Heart left ventricle (tissue), 13 donors: ENCODE measurements at regions not wholly inside any gene's neighbourhood (a gene's known extent, or its start where the extent isn't known, plus 50 kb on each side); places are given as distances from the start of the nearest gene placed in this dataset.

Experiments
- CTCF ChIP-seq, 12 donors: fragments of 200-600 bp; sonication (generic) in 4 of 12; IDR thresholded peaks; one replicate each; pipeline versions ENCODE4 v1.5.0 to v1.8.0; 2018 to 2022; ENCODE audit warnings: antibody characterized with exemption in 12 of 12, mild to moderate bottlenecking in 5 of 12
- POLR2A ChIP-seq, 2 donors: fragments of 450-650 bp; IDR thresholded peaks; one replicate each; pipeline ENCODE4 v1.6.1; 2017; ENCODE audit warnings: antibody characterized with exemption in 2 of 2, mild to moderate bottlenecking in 2 of 2, moderate library complexity in 2 of 2
- donor health status: ischemic (EF 13 %, LVEDD 7.1; RV severe dilation, severe dysfunction).
- donor health status: DM: no; HTN: yes; CAD: no.
- donor health status: DM: no; HTN: no; CAD: no.
- donor health status: ischemic (EF 25% LVEDD 6.9; RV normal size, moderate dysfunction).
- donor health status: ischemic (EF 25% LVEDD 5.7; RV mildly dilated, moderate dysfunction).
- donor health status: ischemic (EF 35%, LVEDD 5.7; RV mildly dilated, moderate dysfunction).
- donor health status: nonischemic (EF 11% LVEDD 7.7; RV severe dilation, severe dysfunction).
- donor health status: DM: yes; HTN: yes; CAD: no.
- donor health status: PGD.
- donor health status: ischemic (EF 29% LVEDD 5.4; RV normal size, mild dysfunction).
- donor health status: nonischemic (EF 23%, LVEDD 6.1; RV moderate dilation, normal function).

GRCh38 chr9:1431461-1431860, 381.3 kb downstream of the DMRT2 start:
- TF ChIP-seq CTCF (IDR thresholded peaks at IDR 0.05) (no peak), POLR2A (IDR thresholded peaks at IDR 0.05) (no peak)
